A673 (cell line): ENCODE measurements at regions not wholly inside any gene's neighbourhood (a gene's known extent, or its start where the extent isn't known, plus 50 kb on each side); places are given as distances from the start of the nearest gene placed in this dataset.

Source experiments
- EZH2 ChIP-seq: fragments of 200-600 bp; sonication (generic); IDR thresholded peaks from 2 replicates; pipeline ENCODE4 v1.6.1; 2017; ENCODE audit warnings: borderline replicate concordance, low read depth, mild to moderate bottlenecking, mixed read lengths, antibody characterized with exemption, low read length; ENCODE audit not compliant: poor library complexity, severe bottlenecking
- TF ChIP-seq, protein P1 (sequence below): fragments of 300-800, 200-600 bp; sonication (generic); conservative IDR thresholded peaks from 2 replicates; pipeline ENCODE4 v1.5.1; 2017; ENCODE audit warnings: low read depth, mild to moderate bottlenecking, antibody characterized with exemption, low read length, moderate library complexity, mixed read lengths

DNA sequence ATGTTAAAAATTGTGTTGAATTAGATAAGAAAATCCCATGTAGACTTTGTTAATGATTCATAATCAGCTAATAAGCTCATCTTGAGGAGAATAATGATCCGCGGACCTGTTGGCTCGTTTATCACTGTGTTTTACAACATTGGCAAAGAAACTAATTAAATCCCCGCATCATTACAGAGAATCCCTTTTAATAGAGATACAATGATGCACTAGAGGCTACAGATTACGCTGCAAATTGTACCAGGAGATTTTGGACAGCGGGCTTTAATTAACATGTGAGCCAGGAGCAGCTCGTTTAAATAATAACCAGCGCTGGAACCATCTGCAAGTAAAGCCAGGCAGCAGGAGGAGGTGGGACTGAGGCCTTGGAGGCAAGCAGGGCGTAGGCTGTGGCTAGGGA lies 280.3 kb upstream of the POU3F1 start:
- no peak for TF ChIP-seq EZH2
- TF ChIP-seq, protein P1, sequence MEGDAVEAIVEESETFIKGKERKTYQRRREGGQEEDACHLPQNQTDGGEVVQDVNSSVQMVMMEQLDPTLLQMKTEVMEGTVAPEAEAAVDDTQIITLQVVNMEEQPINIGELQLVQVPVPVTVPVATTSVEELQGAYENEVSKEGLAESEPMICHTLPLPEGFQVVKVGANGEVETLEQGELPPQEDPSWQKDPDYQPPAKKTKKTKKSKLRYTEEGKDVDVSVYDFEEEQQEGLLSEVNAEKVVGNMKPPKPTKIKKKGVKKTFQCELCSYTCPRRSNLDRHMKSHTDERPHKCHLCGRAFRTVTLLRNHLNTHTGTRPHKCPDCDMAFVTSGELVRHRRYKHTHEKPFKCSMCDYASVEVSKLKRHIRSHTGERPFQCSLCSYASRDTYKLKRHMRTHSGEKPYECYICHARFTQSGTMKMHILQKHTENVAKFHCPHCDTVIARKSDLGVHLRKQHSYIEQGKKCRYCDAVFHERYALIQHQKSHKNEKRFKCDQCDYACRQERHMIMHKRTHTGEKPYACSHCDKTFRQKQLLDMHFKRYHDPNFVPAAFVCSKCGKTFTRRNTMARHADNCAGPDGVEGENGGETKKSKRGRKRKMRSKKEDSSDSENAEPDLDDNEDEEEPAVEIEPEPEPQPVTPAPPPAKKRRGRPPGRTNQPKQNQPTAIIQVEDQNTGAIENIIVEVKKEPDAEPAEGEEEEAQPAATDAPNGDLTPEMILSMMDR: no peak
